ENCODE measurements at regions not wholly inside any gene's neighbourhood (a gene's known extent, or its start where the extent isn't known, plus 50 kb on each side); places are given as distances from the start of the nearest gene placed in this dataset.
"Not testable (repeated sequence)": the region's sequence is repeated elsewhere in the genome, so short reads cannot be mapped to it uniquely, and the experiment has no call there.

DNA sequence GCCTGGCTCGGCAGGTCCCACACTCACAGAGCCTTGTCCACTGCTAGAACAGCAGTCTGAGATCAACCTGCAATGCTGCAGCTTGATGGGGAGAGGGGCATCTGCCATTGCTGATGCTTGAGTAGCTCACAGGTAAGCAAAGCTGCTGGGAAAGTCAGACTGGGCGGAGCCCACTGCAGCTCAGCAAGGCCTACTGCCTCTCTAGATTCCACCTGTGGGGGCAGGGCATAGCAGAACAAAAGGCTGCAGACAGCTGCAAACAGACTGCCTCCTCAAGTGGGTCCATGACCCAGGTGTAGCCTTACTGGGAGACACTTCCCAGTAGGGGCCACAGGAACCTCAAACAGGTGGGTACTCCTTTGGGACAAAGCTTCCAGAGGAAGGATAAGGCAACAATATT lies 110.6 kb upstream of the ADAMTS3 start:
- Mint-ChIP-seq H3K27me3 (ENCODE audit: low read depth) (peaks cover 9% of the 10 kb centered on the region), H3K9me3 (peaks cover 6% of the 10 kb centered on the region), H3K36me3 (ENCODE audit: insufficient read depth) (no peaks in the 10 kb centered on the region), H3K4me3 (no peak overlapping the region), H3K4me1 (ENCODE audit: low read depth) (no peaks in the 10 kb centered on the region)
- no peak for DNase-seq
- ATAC-seq, result no peak

DNA sequence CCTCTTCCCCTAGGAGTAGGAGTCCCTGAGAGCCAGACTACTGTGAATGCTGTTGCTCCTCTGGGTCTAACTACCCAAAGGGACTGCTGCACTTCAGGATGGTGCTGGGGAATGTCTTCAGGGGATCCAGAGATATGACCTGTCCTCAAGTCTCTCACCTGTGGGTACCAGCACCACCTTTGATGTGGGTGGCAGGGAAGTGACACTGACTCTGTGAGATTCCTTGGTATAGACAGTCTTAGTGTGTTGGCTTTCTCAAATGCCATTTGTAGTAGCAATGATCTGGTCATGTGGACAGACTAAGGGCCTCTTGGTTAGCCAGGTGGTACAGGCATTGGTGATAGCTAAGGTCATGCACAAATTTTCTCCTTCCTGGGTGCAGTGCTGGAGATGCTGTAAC lies 108.9 kb upstream of the ADAMTS3 start:
- Mint-ChIP-seq H3K27me3 (ENCODE audit: low read depth) (peaks cover 9% of the 10 kb centered on the region), H3K9me3 (peaks cover 6% of the 10 kb centered on the region), H3K36me3 (ENCODE audit: insufficient read depth) (no peaks in the 10 kb centered on the region), H3K4me3 (no peak overlapping the region), H3K4me1 (ENCODE audit: low read depth) (no peaks in the 10 kb centered on the region)
- ATAC-seq, result no peak
- no peak for DNase-seq

DNA sequence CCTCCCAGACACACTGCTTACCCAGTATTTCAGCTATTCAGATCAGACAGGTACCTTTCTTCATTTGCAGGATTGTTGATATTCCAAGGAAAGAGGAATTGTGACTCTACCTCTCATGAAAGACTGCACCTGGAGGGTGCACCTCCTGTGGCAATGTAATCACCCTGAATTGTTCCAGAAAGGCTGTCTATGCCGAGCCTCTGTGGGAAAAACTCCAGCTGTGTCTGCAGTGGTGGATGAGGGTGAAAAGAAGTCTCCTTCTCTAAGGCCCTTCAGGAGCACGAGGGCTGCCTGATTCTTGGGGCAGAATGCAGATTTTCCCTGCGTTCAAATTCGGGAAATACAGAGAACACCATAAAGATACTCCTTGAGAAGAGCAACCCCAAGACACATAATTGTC lies 108.2 kb upstream of the ADAMTS3 start:
- no peak for DNase-seq
- H3K4me3 Mint-ChIP-seq, result no peak overlapping the region
- peaks cover 9% of the 10 kb centered on the region for H3K27me3 Mint-ChIP-seq (ENCODE audit: low read depth)

DNA sequence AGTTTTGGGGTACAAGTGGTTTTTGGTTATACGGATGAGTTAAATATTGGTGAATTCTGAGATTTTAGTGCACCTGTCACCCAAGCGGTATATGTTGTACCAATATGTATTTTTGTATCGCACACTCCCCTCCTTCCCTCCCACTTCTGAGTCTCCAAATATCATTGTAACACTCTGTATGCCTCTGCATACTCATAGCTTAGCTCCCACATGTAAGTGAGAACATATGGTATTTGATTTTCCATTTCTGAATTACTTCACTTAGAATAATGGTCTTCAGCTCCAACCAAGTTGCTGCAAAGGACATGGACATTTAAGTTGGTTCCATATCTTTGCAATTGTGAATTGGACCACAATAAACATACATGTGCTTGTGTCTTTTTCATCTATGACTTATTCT lies 103.0 kb upstream of the ADAMTS3 start:
- H3K36me3 Mint-ChIP-seq (ENCODE audit: insufficient read depth), result no peaks in the 10 kb centered on the region

More for the DNA sequence above, 108.2 kb upstream of the ADAMTS3 start:
- H3K4me1 Mint-ChIP-seq (ENCODE audit: low read depth), result no peaks in the 10 kb centered on the region
- H3K9me3 Mint-ChIP-seq, result peaks cover 6% of the 10 kb centered on the region
- H3K36me3 Mint-ChIP-seq (ENCODE audit: insufficient read depth), result no peaks in the 10 kb centered on the region
- no peak for ATAC-seq

DNA sequence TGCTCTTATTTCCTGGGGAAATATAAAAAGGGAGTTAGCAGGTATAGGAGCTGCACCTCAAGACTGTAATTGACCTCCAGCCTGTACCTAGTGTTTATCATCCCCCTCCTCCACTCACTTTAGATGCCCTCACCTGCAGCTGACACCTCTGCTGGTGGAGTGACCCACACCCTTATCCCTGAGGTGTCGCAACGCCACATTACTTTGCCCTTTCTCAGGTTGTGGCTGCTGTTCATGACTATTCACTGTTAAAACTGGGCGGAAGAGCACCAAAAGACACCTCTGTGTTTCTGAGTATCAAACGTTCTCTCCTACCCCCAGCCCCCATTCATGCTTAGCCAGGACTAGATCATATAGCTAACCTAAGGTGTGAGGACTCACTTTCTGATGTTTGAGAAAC lies 101.5 kb upstream of the ADAMTS3 start:
- Mint-ChIP-seq H3K9me3 (peaks cover 3% of the 10 kb centered on the region), H3K27me3 (ENCODE audit: low read depth) (no peaks in the 10 kb centered on the region), H3K4me3 (no peak overlapping the region)

More for the DNA sequence above, 103.0 kb upstream of the ADAMTS3 start:
- H3K27me3 Mint-ChIP-seq (ENCODE audit: low read depth), result no peaks in the 10 kb centered on the region
- no peak overlapping the region for H3K4me3 Mint-ChIP-seq
- DNase-seq (no peak), ATAC-seq (no peak)
- H3K9me3 Mint-ChIP-seq, result peaks cover 3% of the 10 kb centered on the region
- no peaks in the 10 kb centered on the region for H3K4me1 Mint-ChIP-seq (ENCODE audit: low read depth)

DNA sequence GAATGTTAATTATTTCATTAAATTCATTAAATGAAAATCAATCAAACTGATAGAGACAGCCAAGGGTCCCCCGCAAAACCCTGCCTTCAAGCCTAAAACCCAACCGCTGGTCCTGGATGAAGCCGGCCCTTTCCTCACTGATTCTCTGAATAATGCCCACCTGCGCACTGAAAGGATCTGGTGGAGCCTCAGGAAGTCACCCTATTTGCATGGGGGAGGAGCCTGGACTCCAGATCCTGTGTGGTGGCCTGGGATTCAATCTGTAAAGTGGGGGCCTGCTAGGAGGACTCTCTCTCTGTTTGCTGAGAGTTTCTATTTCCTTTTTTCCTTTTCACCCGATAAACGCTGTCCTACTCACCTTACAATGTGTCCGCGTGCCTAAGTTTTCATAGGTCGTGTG lies 97.9 kb upstream of the ADAMTS3 start:
- H3K9me3 Mint-ChIP-seq, result no peaks in the 10 kb centered on the region
- H3K36me3 Mint-ChIP-seq (ENCODE audit: insufficient read depth), result no peaks in the 10 kb centered on the region
- DNase-seq, result no peak
- no peak for ATAC-seq
- no peaks in the 10 kb centered on the region for H3K4me1 Mint-ChIP-seq (ENCODE audit: low read depth)
- H3K4me3 Mint-ChIP-seq, result no peak overlapping the region
- H3K27me3 Mint-ChIP-seq (ENCODE audit: low read depth), result no peaks in the 10 kb centered on the region

More for the DNA sequence above, 101.5 kb upstream of the ADAMTS3 start:
- no peak for DNase-seq
- no peak for ATAC-seq
- Mint-ChIP-seq H3K36me3 (ENCODE audit: insufficient read depth) (no peaks in the 10 kb centered on the region), H3K4me1 (ENCODE audit: low read depth) (no peaks in the 10 kb centered on the region)

DNA sequence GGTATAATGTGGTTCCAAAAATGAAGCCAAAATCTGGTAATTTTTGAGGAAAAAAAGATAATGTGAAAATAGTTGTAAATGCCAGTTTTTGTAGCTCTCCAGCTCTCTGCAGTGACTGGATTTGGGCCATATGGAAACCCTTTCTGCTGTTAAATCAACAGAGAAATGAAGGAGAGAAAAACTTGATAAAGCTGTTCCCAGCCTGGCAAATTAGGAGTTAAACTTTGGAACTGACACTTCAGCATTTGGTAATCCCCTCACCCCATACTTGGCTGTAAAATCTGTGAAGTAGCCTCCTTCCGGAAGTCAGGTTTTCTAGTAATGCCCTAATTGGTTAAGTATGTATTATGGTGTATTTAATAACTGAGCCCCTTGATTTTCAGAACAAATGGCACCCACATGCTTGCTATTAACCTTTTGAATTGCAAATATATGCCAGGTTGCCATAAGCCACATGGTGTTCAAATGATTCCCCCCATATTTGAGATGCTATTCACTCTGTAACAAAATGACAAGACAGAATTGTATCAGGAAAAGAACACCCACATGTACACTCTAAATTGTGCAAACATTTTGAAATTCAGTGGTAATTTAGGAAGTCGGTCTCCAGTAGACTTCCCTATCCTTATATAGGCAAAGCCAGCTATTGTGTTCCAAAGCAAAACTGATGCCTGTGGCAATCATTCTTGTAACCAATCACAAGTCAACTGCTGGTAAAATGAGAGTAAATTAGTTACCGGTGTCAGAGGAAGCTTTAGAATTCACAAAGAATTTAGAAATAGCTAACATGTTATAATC lies 96.3 kb upstream of the ADAMTS3 start:
- Mint-ChIP-seq H3K4me1 (ENCODE audit: low read depth) (no peaks in the 10 kb centered on the region), H3K27me3 (ENCODE audit: low read depth) (no peaks in the 10 kb centered on the region), H3K9me3 (no peaks in the 10 kb centered on the region), H3K36me3 (ENCODE audit: insufficient read depth) (no peaks in the 10 kb centered on the region), H3K4me3 (no peak overlapping the region)
- DNase-seq (no peak), ATAC-seq (no peak)

DNA sequence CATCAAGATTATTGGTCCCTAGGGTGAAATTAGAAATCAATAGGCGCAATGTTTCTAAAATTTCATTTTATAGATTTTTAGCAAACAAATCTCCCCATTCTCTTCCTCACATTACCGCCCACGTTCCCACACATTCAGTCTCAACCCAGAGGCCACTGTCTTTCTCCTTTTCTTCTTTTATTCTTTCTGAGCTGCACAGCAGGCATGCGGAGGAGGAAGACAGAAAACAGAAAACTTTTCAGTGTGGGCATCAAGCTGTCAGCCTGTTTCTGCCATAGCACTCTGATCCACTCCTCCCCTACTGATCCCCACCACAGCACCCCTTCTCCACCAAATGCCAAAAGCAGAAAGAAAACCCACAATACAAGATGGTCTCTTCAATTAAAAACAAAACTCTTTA lies 94.8 kb upstream of the ADAMTS3 start:
- Mint-ChIP-seq H3K9me3 (no peaks in the 10 kb centered on the region), H3K4me3 (no peak overlapping the region), H3K36me3 (ENCODE audit: insufficient read depth) (no peaks in the 10 kb centered on the region), H3K4me1 (ENCODE audit: low read depth) (no peaks in the 10 kb centered on the region), H3K27me3 (ENCODE audit: low read depth) (no peaks in the 10 kb centered on the region)
- DNase-seq (no peak), ATAC-seq (no peak)

DNA sequence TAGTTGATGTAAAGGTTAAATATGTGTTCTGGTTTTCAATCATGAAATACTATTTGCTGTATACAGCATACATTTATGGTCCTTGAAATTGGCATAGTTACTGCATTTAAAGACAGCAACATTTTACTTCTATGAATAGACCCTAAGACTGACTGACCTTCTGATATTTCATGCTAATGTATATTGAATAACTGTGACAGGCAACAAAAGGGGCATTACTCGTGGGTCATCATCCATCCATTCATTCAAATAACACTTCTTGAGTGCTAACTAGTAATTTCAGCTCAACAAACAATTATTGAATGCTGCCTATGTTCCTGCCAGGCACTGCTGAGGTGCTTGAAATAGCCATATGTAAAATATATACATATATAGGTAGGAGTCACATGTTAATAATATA lies 92.8 kb upstream of the ADAMTS3 start:
- no peak for DNase-seq
- H3K27me3 Mint-ChIP-seq (ENCODE audit: low read depth), result no peaks in the 10 kb centered on the region
- no peaks in the 10 kb centered on the region for H3K4me1 Mint-ChIP-seq (ENCODE audit: low read depth)
- ATAC-seq, result no peak
- no peak overlapping the region for H3K4me3 Mint-ChIP-seq
- no peaks in the 10 kb centered on the region for H3K9me3 Mint-ChIP-seq
- H3K36me3 Mint-ChIP-seq (ENCODE audit: insufficient read depth), result no peaks in the 10 kb centered on the region

DNA sequence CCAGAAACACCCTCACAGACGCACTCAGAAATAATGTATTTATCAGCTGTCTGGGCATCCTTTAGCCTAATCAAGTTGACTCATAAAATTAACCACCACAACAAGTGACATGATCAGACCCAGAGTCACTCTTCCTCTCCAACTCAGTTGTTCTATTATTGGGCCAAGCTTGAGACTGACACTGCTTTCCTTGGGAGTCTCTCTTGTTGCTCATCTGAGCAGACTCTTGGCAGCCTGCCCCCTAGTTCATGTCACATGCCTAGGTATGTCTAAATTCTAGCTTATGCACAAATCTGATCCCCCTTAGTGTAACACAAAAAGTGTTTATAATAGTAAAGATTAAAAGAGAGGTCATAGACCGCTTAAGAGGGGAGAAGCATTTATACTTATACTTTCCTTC lies 72.6 kb upstream of the ADAMTS3 start:
- ATAC-seq, result no peak
- Mint-ChIP-seq H3K27me3 (ENCODE audit: low read depth) (peaks cover 2% of the 10 kb centered on the region), H3K9me3 (peaks cover 6% of the 10 kb centered on the region), H3K4me1 (ENCODE audit: low read depth) (no peaks in the 10 kb centered on the region), H3K4me3 (no peak overlapping the region), H3K36me3 (ENCODE audit: insufficient read depth) (no peaks in the 10 kb centered on the region)
- DNase-seq, result no peak

DNA sequence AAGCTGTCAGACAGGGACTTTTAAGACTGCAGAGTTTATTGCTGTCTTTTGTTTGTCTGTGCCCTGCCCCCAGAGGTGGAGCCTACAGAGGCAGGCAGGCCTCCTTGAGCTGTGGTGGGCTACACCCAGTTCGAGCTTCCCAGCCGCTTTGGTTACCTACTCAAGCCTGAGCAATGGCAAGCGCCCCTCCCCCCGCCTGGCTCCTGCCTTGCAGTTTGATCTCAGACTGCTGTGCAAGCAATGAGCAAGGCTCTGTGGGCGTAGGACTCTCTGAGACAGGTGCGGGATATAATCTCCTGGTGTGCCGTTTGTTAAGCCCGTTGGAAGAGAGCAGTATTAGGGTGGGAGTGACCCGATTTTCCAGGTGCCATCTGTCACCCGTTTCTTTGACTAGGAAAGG lies 67.8 kb upstream of the ADAMTS3 start:
- not testable (repeated sequence) for ATAC-seq; H3K27me3 Mint-ChIP-seq (ENCODE audit: low read depth); H3K9me3 Mint-ChIP-seq; DNase-seq; H3K4me3 Mint-ChIP-seq; H3K36me3 Mint-ChIP-seq (ENCODE audit: insufficient read depth); H3K4me1 Mint-ChIP-seq (ENCODE audit: low read depth)

DNA sequence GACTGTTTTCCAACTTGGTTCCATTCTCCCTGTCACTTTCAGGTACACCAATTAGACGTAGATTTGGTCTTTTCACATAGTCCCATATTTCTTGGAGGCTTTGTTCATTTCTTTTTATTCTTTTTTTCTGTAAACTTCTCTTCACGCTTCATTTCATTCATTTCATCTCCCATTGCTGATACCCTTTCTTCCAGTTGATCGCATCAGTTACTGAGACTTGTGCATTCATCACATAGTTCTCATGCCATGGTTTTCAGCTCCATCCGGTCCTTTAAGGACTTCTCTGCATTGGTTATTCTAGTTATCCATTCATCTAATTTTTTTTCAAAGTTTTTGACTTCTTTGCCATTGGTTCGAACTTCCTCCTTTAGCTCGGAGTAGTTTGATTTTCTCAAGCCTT lies 66.9 kb upstream of the ADAMTS3 start:
- not testable (repeated sequence) for H3K36me3 Mint-ChIP-seq (ENCODE audit: insufficient read depth); ATAC-seq; DNase-seq; H3K4me1 Mint-ChIP-seq (ENCODE audit: low read depth); H3K27me3 Mint-ChIP-seq (ENCODE audit: low read depth); H3K4me3 Mint-ChIP-seq; H3K9me3 Mint-ChIP-seq

DNA sequence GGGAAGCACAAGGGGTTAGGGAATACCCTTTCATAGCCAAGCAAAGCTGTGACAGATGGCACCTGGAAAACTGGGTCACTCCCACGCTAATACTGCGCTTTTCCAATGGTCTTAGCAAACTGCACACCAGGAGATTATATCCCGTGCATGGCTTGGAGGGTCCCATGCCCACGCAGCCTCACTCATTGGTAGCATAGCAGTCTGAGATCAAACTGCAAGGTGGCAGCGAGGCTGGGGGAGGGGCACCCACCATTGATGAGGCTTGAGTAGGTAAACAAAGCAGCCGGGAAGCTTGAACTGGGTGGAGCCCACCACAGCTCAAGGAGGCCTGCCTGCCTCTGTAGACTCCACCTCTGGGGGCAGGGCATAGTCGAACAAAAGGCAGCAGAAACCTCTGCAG lies 63.2 kb upstream of the ADAMTS3 start:
- not testable (repeated sequence) for H3K4me3 Mint-ChIP-seq; DNase-seq; H3K4me1 Mint-ChIP-seq (ENCODE audit: low read depth); H3K36me3 Mint-ChIP-seq (ENCODE audit: insufficient read depth); H3K9me3 Mint-ChIP-seq; ATAC-seq; H3K27me3 Mint-ChIP-seq (ENCODE audit: low read depth)

DNA sequence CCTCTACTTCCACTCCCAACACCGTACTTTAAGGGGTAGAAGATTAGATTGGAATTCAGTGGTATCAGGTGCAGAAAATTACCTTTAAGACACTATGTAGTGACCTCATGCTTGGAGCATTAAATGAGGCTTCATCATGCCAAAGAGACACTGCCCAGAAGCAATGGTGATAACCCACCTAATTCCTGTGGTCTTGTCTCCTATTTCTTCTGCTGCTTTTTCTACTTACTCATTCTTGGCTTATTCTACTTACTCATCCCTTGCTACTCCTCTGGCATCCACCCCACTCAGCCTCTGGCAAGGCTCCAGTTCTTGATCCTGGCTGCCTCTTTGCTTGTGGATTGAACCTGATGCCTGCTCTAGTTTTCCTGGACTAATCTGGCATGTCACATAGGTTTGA lies 62.3 kb upstream of the ADAMTS3 start:
- peaks cover 2% of the 10 kb centered on the region for H3K27me3 Mint-ChIP-seq (ENCODE audit: low read depth)
- H3K4me3 Mint-ChIP-seq, result no peak overlapping the region
- H3K4me1 Mint-ChIP-seq (ENCODE audit: low read depth), result no peaks in the 10 kb centered on the region
- H3K36me3 Mint-ChIP-seq (ENCODE audit: insufficient read depth), result no peaks in the 10 kb centered on the region
- ATAC-seq, result no peak
- H3K9me3 Mint-ChIP-seq, result no peaks in the 10 kb centered on the region
- DNase-seq, result no peak

DNA sequence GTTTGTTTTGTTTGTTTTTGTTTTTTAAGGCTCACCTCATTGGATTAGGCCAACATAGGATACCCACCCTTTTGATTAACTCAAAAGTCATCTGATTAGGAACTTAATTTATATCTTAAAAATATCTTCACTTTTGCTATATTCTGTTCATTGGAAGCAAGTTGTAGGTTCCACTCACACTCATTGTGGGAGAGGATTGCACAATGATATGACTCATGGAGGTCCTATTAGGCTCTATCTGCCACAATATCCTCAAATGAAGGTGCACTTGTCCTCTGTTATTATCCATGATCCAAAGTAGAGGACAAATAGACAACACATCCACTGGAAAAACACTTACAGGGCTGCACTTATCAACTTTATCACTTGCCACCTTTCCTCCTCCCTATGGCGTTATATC lies 60.5 kb upstream of the ADAMTS3 start:
- Mint-ChIP-seq H3K27me3 (ENCODE audit: low read depth) (no peaks in the 10 kb centered on the region), H3K4me1 (ENCODE audit: low read depth) (no peaks in the 10 kb centered on the region), H3K4me3 (no peak overlapping the region), H3K36me3 (ENCODE audit: insufficient read depth) (no peaks in the 10 kb centered on the region), H3K9me3 (no peaks in the 10 kb centered on the region)
- ATAC-seq, result no peak
- no peak for DNase-seq

Data from activated T-cell treated with anti-CD3 and anti-CD28 coated beads, Interleukin-2, amount 50 U/mL, for 4 hours (primary cell).